Fibroblast of skin of right quadriceps (primary cell): ENCODE measurements at regions not wholly inside any gene's neighbourhood (a gene's known extent, or its start where the extent isn't known, plus 50 kb on each side); places are given as distances from the start of the nearest gene placed in this dataset.

Experiments
- DNase-seq: peaks from one replicate; pipeline ENCODE4 v3.0.0-alpha.2; 2013

GRCh38 chr5:96088706-96089498, 127.3 kb upstream of the ELL2 start:
- DNase-seq: no peak

GRCh38 chr5:96087939-96088338, 126.3 kb upstream of the ELL2 start:
- DNase-seq: no peak

- no peak for DNase-seq
These were observed 123.3 kb upstream of the ELL2 start for GRCh38 chr5:96084874-96085506.

GRCh38 chr5:96083361-96083881, 121.8 kb upstream of the ELL2 start:
- peak; percentile 83 for DNase-seq

GRCh38 chr5:96081276-96081858, 119.7 kb upstream of the ELL2 start:
- DNase-seq: no peak

GRCh38 chr5:96080557-96080956, 118.9 kb upstream of the ELL2 start:
- peak; percentile 68 for DNase-seq

GRCh38 chr5:96079962-96080361, 118.3 kb upstream of the ELL2 start:
- DNase-seq: no peak

- peak; percentile 94 for DNase-seq
These were observed 117.4 kb upstream of the ELL2 start for GRCh38 chr5:96079075-96079474.

GRCh38 chr5:96076451-96076850, 114.8 kb upstream of the ELL2 start:
- no peak for DNase-seq

- no peak for DNase-seq
These were observed 114.1 kb upstream of the ELL2 start for GRCh38 chr5:96075579-96076289.

GRCh38 chr5:96074870-96075269, 113.2 kb upstream of the ELL2 start:
- DNase-seq: no peak

- no peak for DNase-seq
These were observed 112.8 kb upstream of the ELL2 start for GRCh38 chr5:96074460-96074859.

GRCh38 chr5:96072791-96073165, 111.1 kb upstream of the ELL2 start:
- no peak for DNase-seq

- no peak for DNase-seq
These were observed 110.6 kb upstream of the ELL2 start for GRCh38 chr5:96072138-96072790.

- DNase-seq: no peak
These were observed 109.1 kb upstream of the ELL2 start for GRCh38 chr5:96070622-96071225.

GRCh38 chr5:96067894-96068614, 106.4 kb upstream of the ELL2 start:
- peak; percentile 95 for DNase-seq

GRCh38 chr5:96067251-96067650, 105.6 kb upstream of the ELL2 start:
- peak; percentile 74 for DNase-seq

- DNase-seq: no peak
These were observed 104.7 kb upstream of the ELL2 start for GRCh38 chr5:96066386-96066719.

GRCh38 chr5:96065685-96066385, 104.2 kb upstream of the ELL2 start:
- DNase-seq: no peak

- no peak for DNase-seq
These were observed 103.2 kb upstream of the ELL2 start for GRCh38 chr5:96064877-96065276.

GRCh38 chr5:96062836-96063235, 101.2 kb upstream of the ELL2 start:
- DNase-seq: no peak
